Ovary (tissue), 3 donors: ENCODE measurements at regions not wholly inside any gene's neighbourhood (a gene's known extent, or its start where the extent isn't known, plus 50 kb on each side); places are given as distances from the start of the nearest gene placed in this dataset.

Experiments used
- CTCF ChIP-seq, 3 donors: fragments of 450-650 bp in 2 of 3; fragments of 200-600 bp in 1 of 3; IDR thresholded peaks; one replicate each; pipeline versions ENCODE4 v1.5.1 to v1.8.0; 2016 to 2022; ENCODE audit warnings: antibody characterized with exemption in 3 of 3, mild to moderate bottlenecking in 1 of 3
- POLR2A ChIP-seq: fragments of 450-650 bp; IDR thresholded peaks from one replicate; pipeline ENCODE4 v1.6.1; 2017; ENCODE audit warnings: antibody characterized with exemption, mild to moderate bottlenecking, moderate library complexity
- donor health status: DM: no; HTN: no; CAD: no.

GRCh38 chr1:99594205-99594604 lies 51.7 kb upstream of the PALMD start:
- no peak for TF ChIP-seq CTCF (IDR thresholded peaks at IDR 0.05)
- TF ChIP-seq POLR2A, result no peak
